DND-41 (cell line): ENCODE measurements at regions not wholly inside any gene's neighbourhood (a gene's known extent, or its start where the extent isn't known, plus 50 kb on each side); places are given as distances from the start of the nearest gene placed in this dataset.

ENCODE experiments used
- EZH2 ChIP-seq: IDR thresholded peaks from 3 replicates; pipeline ENCODE4 v1.6.1; 2012; ENCODE audit warnings: borderline replicate concordance, low read depth, mild to moderate bottlenecking, moderate library complexity, low read length, inconsistent platforms; ENCODE audit not compliant: severe bottlenecking
- TF ChIP-seq, protein P1 (sequence below): IDR thresholded peaks from 2 replicates; pipeline ENCODE4 v1.5.1; 2012; ENCODE audit warnings: borderline replicate concordance, low read length, moderate library complexity, mild to moderate bottlenecking; ENCODE audit not compliant: poor library complexity, severe bottlenecking; ENCODE audit errors: extremely low read depth

DNA sequence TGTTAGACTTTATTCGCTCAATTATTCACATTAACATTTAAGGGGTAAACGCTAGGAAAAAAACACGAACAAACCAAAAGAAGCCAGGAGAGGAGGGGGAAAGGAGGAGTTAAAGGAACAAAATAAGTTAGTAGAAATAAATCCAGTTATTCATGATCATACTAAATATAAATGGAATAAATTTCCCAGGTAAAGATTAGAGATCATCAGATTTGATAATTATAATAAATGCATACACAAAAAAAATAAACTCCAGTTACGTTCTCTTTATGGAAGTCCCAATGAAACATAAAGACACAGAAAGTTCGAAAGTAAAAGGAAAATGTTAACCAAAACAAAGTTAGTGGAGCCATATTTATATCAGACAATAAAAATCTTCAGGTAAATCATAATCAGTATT, 568.7 kb upstream of the NOX3 start:
- TF ChIP-seq, protein P1, sequence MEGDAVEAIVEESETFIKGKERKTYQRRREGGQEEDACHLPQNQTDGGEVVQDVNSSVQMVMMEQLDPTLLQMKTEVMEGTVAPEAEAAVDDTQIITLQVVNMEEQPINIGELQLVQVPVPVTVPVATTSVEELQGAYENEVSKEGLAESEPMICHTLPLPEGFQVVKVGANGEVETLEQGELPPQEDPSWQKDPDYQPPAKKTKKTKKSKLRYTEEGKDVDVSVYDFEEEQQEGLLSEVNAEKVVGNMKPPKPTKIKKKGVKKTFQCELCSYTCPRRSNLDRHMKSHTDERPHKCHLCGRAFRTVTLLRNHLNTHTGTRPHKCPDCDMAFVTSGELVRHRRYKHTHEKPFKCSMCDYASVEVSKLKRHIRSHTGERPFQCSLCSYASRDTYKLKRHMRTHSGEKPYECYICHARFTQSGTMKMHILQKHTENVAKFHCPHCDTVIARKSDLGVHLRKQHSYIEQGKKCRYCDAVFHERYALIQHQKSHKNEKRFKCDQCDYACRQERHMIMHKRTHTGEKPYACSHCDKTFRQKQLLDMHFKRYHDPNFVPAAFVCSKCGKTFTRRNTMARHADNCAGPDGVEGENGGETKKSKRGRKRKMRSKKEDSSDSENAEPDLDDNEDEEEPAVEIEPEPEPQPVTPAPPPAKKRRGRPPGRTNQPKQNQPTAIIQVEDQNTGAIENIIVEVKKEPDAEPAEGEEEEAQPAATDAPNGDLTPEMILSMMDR = no peak
- no peak for TF ChIP-seq EZH2
